Smooth muscle cell (in vitro differentiated cells): ENCODE measurements at regions not wholly inside any gene's neighbourhood (a gene's known extent, or its start where the extent isn't known, plus 50 kb on each side); places are given as distances from the start of the nearest gene placed in this dataset.
"Not testable (repeated sequence)": the region's sequence is repeated elsewhere in the genome, so short reads cannot be mapped to it uniquely, and the experiment has no call there.

Experiments used
- DNase-seq: peaks from one replicate; lab custom pipeline; 2025; ENCODE audit not compliant: unreplicated experiment; lab: John Stamatoyannopoulos, UW
- H2AFZ ChIP-seq: fragments of 200-600 bp; sonication (generic); 2 replicates; pipeline ENCODE4 v1.6.0; 2016; ENCODE audit warnings: antibody characterized with exemption, low read depth, mild to moderate bottlenecking
- H3F3A ChIP-seq: fragments of 200-600 bp; sonication (generic); 2 replicates; pipeline ENCODE4 v1.6.0; 2017; ENCODE audit warnings: antibody characterized with exemption, low read depth
- H3K27ac ChIP-seq: fragments of 200-600 bp; sonication (generic); 2 replicates; pipeline ENCODE4 v1.5.1; 2016; ENCODE audit warnings: low read depth, mild to moderate bottlenecking
- H3K27me3 ChIP-seq: fragments of 200-600 bp; sonication (generic); 2 replicates; pipeline ENCODE4 v1.6.1; 2016; ENCODE audit warnings: low read depth, mild to moderate bottlenecking
- H3K36me3 ChIP-seq: fragments of 200-600 bp; sonication (generic); 2 replicates; pipeline ENCODE4 v1.5.1; 2016; ENCODE audit warnings: low read depth
- H3K4me1 ChIP-seq: fragments of 200-600 bp; sonication (generic); 2 replicates; pipeline ENCODE4 v1.5.1; 2016; ENCODE audit warnings: low read depth
- H3K4me2 ChIP-seq: fragments of 200-600 bp; sonication (generic); 2 replicates; pipeline ENCODE4 v1.6.0; 2016; ENCODE audit warnings: mild to moderate bottlenecking
- H3K4me3 ChIP-seq: fragments of 200-600 bp; sonication (generic); 2 replicates; pipeline ENCODE4 v1.5.1; 2016; ENCODE audit warnings: mild to moderate bottlenecking
- H3K79me2 ChIP-seq: fragments of 200-600 bp; sonication (generic); 2 replicates; pipeline ENCODE4 v1.6.0; 2016; ENCODE audit warnings: low read depth, mild to moderate bottlenecking
- H3K9ac ChIP-seq: fragments of 200-600 bp; sonication (generic); 2 replicates; pipeline ENCODE4 v1.6.0; 2016; ENCODE audit warnings: low read depth
- H3K9me3 ChIP-seq: fragments of 200-600 bp; sonication (generic); replicated peaks from 2 replicates; pipeline ENCODE4 v1.5.1; 2016; ENCODE audit warnings: low read depth
- H4K20me1 ChIP-seq: fragments of 200-600 bp; sonication (generic); 2 replicates; pipeline ENCODE4 v1.6.0; 2016; ENCODE audit warnings: low read depth
- CTCF ChIP-seq: fragments of 200-600 bp; sonication (generic); IDR thresholded peaks from 2 replicates; pipeline ENCODE4 v1.5.1; 2017; ENCODE audit warnings: borderline replicate concordance, mild to moderate bottlenecking, antibody characterized with exemption; ENCODE audit not compliant: insufficient read depth, poor library complexity, severe bottlenecking
- WGBS: methylation state at CpG from one replicate; pipeline ENCODE4 v1.1.7; 2016; ENCODE audit warnings: low lambda C conversion rate; 5-methylcytosine and 5-hydroxymethylcytosine counted together

GRCh38 chr7:6965051-6965450 is 139.0 kb upstream of the CCZ1B start:
- H3K4me2 ChIP-seq, H3K4me3 ChIP-seq, H3K9ac ChIP-seq, H3K9me3 ChIP-seq, H3K27ac ChIP-seq, H3F3A ChIP-seq, H3K4me1 ChIP-seq, H4K20me1 ChIP-seq, H3K27me3 ChIP-seq, DNase-seq, H3K36me3 ChIP-seq, H2AFZ ChIP-seq, H3K79me2 ChIP-seq: not testable (repeated sequence)
- TF ChIP-seq CTCF, result peak; percentile 41
- WGBS, result 49% methylated on average over 6 of the region's 6 CpGs

GRCh38 chr7:6970180-6970579 is 144.1 kb upstream of the CCZ1B start:
- not testable (repeated sequence) for H2AFZ ChIP-seq, H4K20me1 ChIP-seq, H3K27me3 ChIP-seq, DNase-seq, H3K9ac ChIP-seq, H3K27ac ChIP-seq, H3K4me3 ChIP-seq, H3K4me1 ChIP-seq, H3F3A ChIP-seq, H3K79me2 ChIP-seq, H3K9me3 ChIP-seq, H3K36me3 ChIP-seq, H3K4me2 ChIP-seq
- 87% methylated on average over 3 of the region's 3 CpGs for WGBS

GRCh38 chr7:6974876-6975275 is 148.8 kb upstream of the CCZ1B start:
- H3K4me3 ChIP-seq, DNase-seq, H3K4me2 ChIP-seq, H3F3A ChIP-seq, H3K9ac ChIP-seq, H3K27ac ChIP-seq, H2AFZ ChIP-seq, H4K20me1 ChIP-seq, H3K36me3 ChIP-seq, H3K9me3 ChIP-seq, H3K79me2 ChIP-seq, H3K4me1 ChIP-seq, H3K27me3 ChIP-seq: not testable (repeated sequence)
- 87% methylated on average over 9 of the region's 27 CpGs for WGBS

GRCh38 chr7:6975346-6975745 is 149.3 kb upstream of the CCZ1B start:
- H3K4me3 ChIP-seq, H3K79me2 ChIP-seq, H3K9me3 ChIP-seq, H2AFZ ChIP-seq, H3K27ac ChIP-seq, DNase-seq, H3K36me3 ChIP-seq, H3K9ac ChIP-seq, H3F3A ChIP-seq, H4K20me1 ChIP-seq, H3K4me1 ChIP-seq, H3K4me2 ChIP-seq, H3K27me3 ChIP-seq: not testable (repeated sequence)
- WGBS, result 95% methylated on average over 13 of the region's 28 CpGs

GRCh38 chr7:6977368-6977767 is 151.3 kb upstream of the CCZ1B start:
- H2AFZ ChIP-seq, H3K27me3 ChIP-seq, H3F3A ChIP-seq, H3K4me2 ChIP-seq, H3K4me1 ChIP-seq, H3K79me2 ChIP-seq, H3K36me3 ChIP-seq, H4K20me1 ChIP-seq, H3K9ac ChIP-seq, H3K27ac ChIP-seq, H3K9me3 ChIP-seq, DNase-seq, H3K4me3 ChIP-seq: not testable (repeated sequence)
- 97% methylated on average over 3 of the region's 3 CpGs for WGBS

GRCh38 chr7:6978326-6978725 is 152.3 kb upstream of the CCZ1B start:
- DNase-seq, H3K4me2 ChIP-seq, H3K36me3 ChIP-seq, H3K79me2 ChIP-seq, H2AFZ ChIP-seq, H3K4me1 ChIP-seq, H3F3A ChIP-seq, H3K9me3 ChIP-seq, H3K4me3 ChIP-seq, H3K27me3 ChIP-seq, H3K9ac ChIP-seq, H3K27ac ChIP-seq, H4K20me1 ChIP-seq: not testable (repeated sequence)
- 73% methylated on average over 3 of the region's 3 CpGs for WGBS

GRCh38 chr7:6979456-6979855 is 153.4 kb upstream of the CCZ1B start:
- not testable (repeated sequence) for H3K27ac ChIP-seq, H3K27me3 ChIP-seq, H3K36me3 ChIP-seq, H3K9ac ChIP-seq, H3K79me2 ChIP-seq, H3K9me3 ChIP-seq, H4K20me1 ChIP-seq, H3K4me1 ChIP-seq, H2AFZ ChIP-seq, H3K4me3 ChIP-seq, DNase-seq, H3K4me2 ChIP-seq, H3F3A ChIP-seq
- 96% methylated on average over 10 of the region's 10 CpGs for WGBS

GRCh38 chr7:6982375-6982774 is 156.3 kb upstream of the CCZ1B start:
- H3K9me3 ChIP-seq, H3K4me3 ChIP-seq, H3F3A ChIP-seq, DNase-seq, H3K27me3 ChIP-seq, H3K4me2 ChIP-seq, H3K4me1 ChIP-seq, H3K9ac ChIP-seq, H2AFZ ChIP-seq, H4K20me1 ChIP-seq, H3K27ac ChIP-seq, H3K36me3 ChIP-seq, H3K79me2 ChIP-seq: not testable (repeated sequence)
- WGBS, result 94% methylated on average over 2 of the region's 2 CpGs
